ENCODE measurements at regions not wholly inside any gene's neighbourhood (a gene's known extent, or its start where the extent isn't known, plus 50 kb on each side); places are given as distances from the start of the nearest gene placed in this dataset.

DNA sequence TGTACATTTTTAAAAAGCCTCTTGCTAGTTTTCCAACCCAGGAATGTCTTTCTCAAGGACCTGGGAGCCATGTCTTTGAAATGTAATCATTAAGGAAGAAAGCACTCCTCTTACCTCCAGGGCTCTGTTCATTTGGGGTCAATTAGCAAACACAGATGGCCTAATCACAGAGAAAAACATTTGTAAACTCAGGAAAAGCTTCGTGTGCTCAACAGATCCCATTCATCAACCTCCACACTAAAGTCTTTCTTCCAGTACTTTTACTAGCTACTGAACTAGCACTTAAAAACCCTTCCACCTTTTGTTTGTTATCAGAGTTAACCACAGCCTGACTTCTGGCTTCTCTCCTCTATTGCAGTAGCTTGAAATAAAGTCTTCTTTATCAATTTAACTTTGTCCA is 441.4 kb downstream of the PCDH20 start:
- TF ChIP-seq POLR2AphosphoS5 (IDR thresholded peaks at IDR 0.05) (no peak), CTCF (IDR thresholded peaks at IDR 0.05) (no peak)

Data from transverse colon (tissue), 4 donors.